H9 (cell line): ENCODE measurements at regions not wholly inside any gene's neighbourhood (a gene's known extent, or its start where the extent isn't known, plus 50 kb on each side); places are given as distances from the start of the nearest gene placed in this dataset.

Experiments
- DNase-seq: peaks from one replicate; pipeline ENCODE4 v3.0.0-alpha.2; 2017
- H2AFZ ChIP-seq: one replicate; pipeline ENCODE4 v1.6.1; 2013; ENCODE audit warnings: mild to moderate bottlenecking, low read length, control low read depth, moderate library complexity
- H2AK5ac ChIP-seq: 2 replicates; pipeline ENCODE4 v1.6.1; 2013; ENCODE audit warnings: low read length, control low read depth, mixed read lengths; ENCODE audit not compliant: insufficient read length
- H2BK120ac ChIP-seq: one replicate; pipeline ENCODE4 v1.6.1; 2013; ENCODE audit warnings: low read depth, mild to moderate bottlenecking, low read length, control low read depth, inconsistent platforms; ENCODE audit not compliant: poor library complexity, severe bottlenecking
- H2BK12ac ChIP-seq: 2 replicates; pipeline ENCODE4 v1.6.1; 2013; ENCODE audit warnings: low read length, control low read depth, mixed read lengths, low read depth; ENCODE audit not compliant: insufficient read length
- H2BK15ac ChIP-seq: 2 replicates; pipeline ENCODE4 v1.6.1; 2013; ENCODE audit warnings: low read depth, low read length, control low read depth
- H2BK20ac ChIP-seq: one replicate; pipeline ENCODE4 v1.6.1; 2013; ENCODE audit warnings: low read depth, mild to moderate bottlenecking, low read length, control low read depth, inconsistent platforms; ENCODE audit not compliant: poor library complexity, severe bottlenecking
- H2BK5ac ChIP-seq: 2 replicates; pipeline ENCODE4 v1.6.1; 2013; ENCODE audit warnings: low read length, control low read depth, mixed read lengths; ENCODE audit not compliant: insufficient read length
- H3K14ac ChIP-seq: 2 replicates; pipeline ENCODE4 v1.6.1; 2013; ENCODE audit warnings: low read length, control low read depth; ENCODE audit not compliant: insufficient read depth
- H3K18ac ChIP-seq: 2 replicates; pipeline ENCODE4 v1.6.1; 2013; ENCODE audit warnings: low read depth, mild to moderate bottlenecking, mixed read lengths, low read length, control low read depth; ENCODE audit not compliant: insufficient read length
- H3K23ac ChIP-seq: 2 replicates; pipeline ENCODE4 v1.6.1; 2013; ENCODE audit warnings: low read length, control low read depth, mixed read lengths, low read depth; ENCODE audit not compliant: insufficient read length
- H3K23me2 ChIP-seq: 2 replicates; pipeline ENCODE4 v1.6.1; 2013; ENCODE audit warnings: low read depth, mild to moderate bottlenecking, mixed read lengths, low read length, control low read depth; ENCODE audit not compliant: insufficient read length, poor library complexity, severe bottlenecking
- H3K27ac ChIP-seq: 2 replicates; pipeline ENCODE4 v1.5.1; 2013; ENCODE audit warnings: low read length, control low read depth, mixed read lengths, low read depth; ENCODE audit not compliant: insufficient read length
- H3K27me3 ChIP-seq: 2 replicates; pipeline ENCODE4 v1.6.1; 2013; ENCODE audit warnings: low read length, control low read depth, inconsistent platforms; ENCODE audit not compliant: insufficient read depth
- H3K4ac ChIP-seq: 2 replicates; pipeline ENCODE4 v1.6.1; 2013; ENCODE audit warnings: low read depth, mild to moderate bottlenecking, control low read depth, inconsistent platforms, low read length, moderate library complexity
- H3K4me1 ChIP-seq: 2 replicates; pipeline ENCODE4 v1.6.1; 2013; ENCODE audit warnings: low read length, control low read depth, inconsistent platforms; ENCODE audit not compliant: insufficient read depth
- H3K4me2 ChIP-seq: 2 replicates; pipeline ENCODE4 v1.6.1; 2013; ENCODE audit warnings: low read length, control low read depth, mixed read lengths; ENCODE audit not compliant: insufficient read length, insufficient read depth
- H3K56ac ChIP-seq: 2 replicates; pipeline ENCODE4 v1.6.1; 2013; ENCODE audit warnings: low read depth, mild to moderate bottlenecking, mixed read lengths, low read length, control low read depth; ENCODE audit not compliant: insufficient read length
- H3K79me1 ChIP-seq: 2 replicates; pipeline ENCODE4 v1.6.1; 2013; ENCODE audit warnings: low read depth, mild to moderate bottlenecking, moderate library complexity, low read length, control low read depth, inconsistent platforms; ENCODE audit not compliant: insufficient read depth, poor library complexity, severe bottlenecking
- H3K79me2 ChIP-seq: 2 replicates; pipeline ENCODE4 v1.6.1; 2013; ENCODE audit warnings: low read length, control low read depth, inconsistent platforms; ENCODE audit not compliant: insufficient read depth
- H3K9ac ChIP-seq: 2 replicates; pipeline ENCODE4 v1.6.1; 2013; ENCODE audit warnings: low read length, control low read depth, mixed read lengths; ENCODE audit not compliant: insufficient read length; ENCODE audit errors: extremely low read depth
- H3K9me3 ChIP-seq: one replicate; pipeline ENCODE4 v1.6.1; 2013; ENCODE audit warnings: low read depth, low read length, inconsistent platforms; ENCODE audit not compliant: control insufficient read depth
- H3T11ph ChIP-seq: one replicate; pipeline ENCODE4 v1.6.1; 2013; ENCODE audit warnings: mild to moderate bottlenecking, low read length, control low read depth, inconsistent platforms
- H4K20me1 ChIP-seq: one replicate; pipeline ENCODE4 v1.6.1; 2013; ENCODE audit not compliant: control insufficient read depth, insufficient read length, insufficient read depth
- H4K5ac ChIP-seq: 2 replicates; pipeline ENCODE4 v1.6.1; 2013; ENCODE audit warnings: low read depth, mild to moderate bottlenecking, mixed read lengths, low read length, control low read depth; ENCODE audit not compliant: insufficient read length
- H4K8ac ChIP-seq: replicated peaks from 2 replicates; pipeline ENCODE4 v1.6.1; 2013; ENCODE audit warnings: low read length, control low read depth, mixed read lengths, low read depth; ENCODE audit not compliant: insufficient read length
- H4K91ac ChIP-seq: 2 replicates; pipeline ENCODE4 v1.6.1; 2013; ENCODE audit warnings: low read depth, mild to moderate bottlenecking, moderate library complexity, mixed read lengths, low read length, control low read depth; ENCODE audit not compliant: insufficient read length
- H3K27ac Mint-ChIP-seq, 3 experiments: 2 replicates in 2 of 3; 3 replicates in 1 of 3; pipeline ENCODE4 v1.8.0; 2020 to 2021; ENCODE audit warnings: mixed read lengths in 3 of 3, mild to moderate bottlenecking in 1 of 3, moderate library complexity in 1 of 3
- H3K27me3 Mint-ChIP-seq: 2 replicates; pipeline ENCODE4 v1.8.0; 2021; ENCODE audit warnings: low read depth, mild to moderate bottlenecking, moderate library complexity, mixed read lengths
- H3K36me3 Mint-ChIP-seq, 3 experiments: 2 replicates in 2 of 3; 3 replicates in 1 of 3; pipeline ENCODE4 v1.8.0; 2020 to 2021; ENCODE audit warnings: low read depth in 3 of 3, mixed read lengths in 3 of 3; ENCODE audit not compliant: insufficient read depth in 1 of 3
- H3K4me1 Mint-ChIP-seq, 2 experiments: 2 replicates each; pipeline ENCODE4 v1.8.0; 2020; ENCODE audit warnings: mixed read lengths in 2 of 2
- H3K4me3 Mint-ChIP-seq, 2 experiments: 2 replicates in 1 of 2; 3 replicates in 1 of 2; pipeline ENCODE4 v1.8.0; 2020 to 2021; ENCODE audit warnings: mild to moderate bottlenecking in 2 of 2, mixed read lengths in 2 of 2, moderate library complexity in 1 of 2
- H3K9me3 Mint-ChIP-seq, 2 experiments: 2 replicates in 1 of 2; 3 replicates in 1 of 2; pipeline ENCODE4 v1.8.0; 2020; ENCODE audit warnings: mild to moderate bottlenecking in 2 of 2, mixed read lengths in 2 of 2, moderate library complexity in 1 of 2
- WGBS: extraction: QIAGEN DNeasy Blood & Tissue Kit; methylation state at CpG from one replicate; pipeline ENCODE4 v1.1.7; 2013; ENCODE audit warnings: missing lambda C conversion rate, low lambda C conversion rate, mixed read lengths; ENCODE audit not compliant: insufficient read length; ENCODE audit errors: extremely low coverage; 5-methylcytosine and 5-hydroxymethylcytosine counted together
- TF ChIP-seq, protein P1 (sequence below): fragments of 200-600 bp; sonication (generic); conservative IDR thresholded peaks from 3 replicates; pipeline ENCODE4 v1.8.0; 2021; ENCODE audit warnings: antibody characterized with exemption, mild to moderate bottlenecking

DNA sequence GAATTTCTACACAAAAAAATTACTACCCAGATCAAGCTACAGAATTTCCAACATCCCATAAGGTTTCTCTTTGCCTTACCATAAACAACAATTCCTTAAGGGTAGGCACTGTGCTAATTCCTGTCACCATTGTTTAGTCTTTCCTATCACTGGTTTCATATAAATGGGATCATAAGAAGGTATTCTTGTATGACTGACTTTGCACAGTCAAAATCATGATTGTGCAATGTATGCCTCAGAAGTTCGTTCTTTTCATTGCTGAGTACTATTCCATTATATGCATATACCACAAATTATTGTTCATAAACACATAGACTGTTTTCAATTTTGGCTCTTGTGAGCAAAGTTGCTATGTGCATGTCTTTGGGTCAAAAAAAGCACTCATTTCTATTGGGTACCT is 611.6 kb upstream of the CADM1 start:
- no peaks in the 10 kb centered on the region for H3K9me3 ChIP-seq
- no peak overlapping the region for H3K4me2 ChIP-seq
- no peak overlapping the region for H2BK20ac ChIP-seq
- Mint-ChIP-seq H3K4me1 (peaks cover 7 to 10% of the 10 kb centered on the region in 2 experiments), H3K27me3 (peaks cover 60% of the 10 kb centered on the region), H3K9me3 (peaks cover 3% of the 10 kb centered on the region in 2 experiments; a peak in 3 of 5 replicates), H3K4me3 (no peak overlapping the region), H3K27ac (no peak overlapping the region), H3K36me3 (peaks cover 0 to 8% (median 6%) of the 10 kb centered on the region in 3 experiments; a peak in 4 of 7 replicates)
- no peak overlapping the region for H3K18ac ChIP-seq
- no peak overlapping the region for H4K8ac ChIP-seq
- no peaks in the 10 kb centered on the region for H3K4me1 ChIP-seq
- no peak overlapping the region for H2AFZ ChIP-seq
- no peak overlapping the region for H2BK15ac ChIP-seq
- no peak for DNase-seq
- no peaks in the 10 kb centered on the region for H3K23me2 ChIP-seq
- no peaks in the 10 kb centered on the region for H4K20me1 ChIP-seq
- TF ChIP-seq, protein P1, sequence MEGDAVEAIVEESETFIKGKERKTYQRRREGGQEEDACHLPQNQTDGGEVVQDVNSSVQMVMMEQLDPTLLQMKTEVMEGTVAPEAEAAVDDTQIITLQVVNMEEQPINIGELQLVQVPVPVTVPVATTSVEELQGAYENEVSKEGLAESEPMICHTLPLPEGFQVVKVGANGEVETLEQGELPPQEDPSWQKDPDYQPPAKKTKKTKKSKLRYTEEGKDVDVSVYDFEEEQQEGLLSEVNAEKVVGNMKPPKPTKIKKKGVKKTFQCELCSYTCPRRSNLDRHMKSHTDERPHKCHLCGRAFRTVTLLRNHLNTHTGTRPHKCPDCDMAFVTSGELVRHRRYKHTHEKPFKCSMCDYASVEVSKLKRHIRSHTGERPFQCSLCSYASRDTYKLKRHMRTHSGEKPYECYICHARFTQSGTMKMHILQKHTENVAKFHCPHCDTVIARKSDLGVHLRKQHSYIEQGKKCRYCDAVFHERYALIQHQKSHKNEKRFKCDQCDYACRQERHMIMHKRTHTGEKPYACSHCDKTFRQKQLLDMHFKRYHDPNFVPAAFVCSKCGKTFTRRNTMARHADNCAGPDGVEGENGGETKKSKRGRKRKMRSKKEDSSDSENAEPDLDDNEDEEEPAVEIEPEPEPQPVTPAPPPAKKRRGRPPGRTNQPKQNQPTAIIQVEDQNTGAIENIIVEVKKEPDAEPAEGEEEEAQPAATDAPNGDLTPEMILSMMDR, result no peak
- H3K14ac ChIP-seq, result no peak overlapping the region
- no peaks in the 10 kb centered on the region for H3K79me2 ChIP-seq
- H3K23ac ChIP-seq, result no peak overlapping the region
- no peak overlapping the region for H2BK5ac ChIP-seq
- no CpG with 5 or more reads among the region's 1 CpG for WGBS
- no peak overlapping the region for H4K5ac ChIP-seq
- no peak overlapping the region for H3K56ac ChIP-seq
- H3K4ac ChIP-seq, result no peak overlapping the region
- H4K91ac ChIP-seq, result no peak overlapping the region
- H2BK12ac ChIP-seq, result no peak overlapping the region
- no peak overlapping the region for H2BK120ac ChIP-seq
- peaks cover 13% of the 10 kb centered on the region; the same call in 1 of the 2 replicates for H3K27me3 ChIP-seq
- no peak overlapping the region for H3T11ph ChIP-seq
- no peak overlapping the region for H3K27ac ChIP-seq
- no peak overlapping the region for H2AK5ac ChIP-seq
- H3K79me1 ChIP-seq, result no peaks in the 10 kb centered on the region
- H3K9ac ChIP-seq, result no peak overlapping the region
